HL-60 (cell line): ENCODE measurements at regions not wholly inside any gene's neighbourhood (a gene's known extent, or its start where the extent isn't known, plus 50 kb on each side); places are given as distances from the start of the nearest gene placed in this dataset.

Source experiments
- DNase-seq, 2 experiments: peaks; one replicate each; pipeline ENCODE4 v3.0.0-alpha.2; 2010 to 2020; ENCODE audit warnings: low read depth in 1 of 2, low spot score in 1 of 2
- H3K27ac ChIP-seq: fragments of 250-450 bp; sonication (Bioruptor Pico); replicated peaks from 2 replicates; pipeline ENCODE4 v1.5.1; 2020; ENCODE audit warnings: mild to moderate bottlenecking, moderate library complexity
- H3K27me3 ChIP-seq: fragments of 250-450 bp; sonication (Bioruptor Pico); 2 replicates; pipeline ENCODE4 v1.5.1; 2021; ENCODE audit warnings: mild to moderate bottlenecking, moderate library complexity; ENCODE audit not compliant: insufficient read depth, poor library complexity, severe bottlenecking
- H3K4me3 ChIP-seq: replicated peaks from 2 replicates; pipeline ENCODE4 v1.5.1; 2011; ENCODE audit warnings: mild to moderate bottlenecking, control low read depth, low read length; ENCODE audit not compliant: insufficient read depth
- CTCF ChIP-seq: IDR thresholded peaks from one replicate; pipeline ENCODE4 v1.5.1; 2011; ENCODE audit warnings: low read length, control low read depth, inconsistent platforms; ENCODE audit not compliant: insufficient read depth
- GABPA ChIP-seq: IDR thresholded peaks from 2 replicates; pipeline ENCODE4 v1.6.1; 2012; ENCODE audit warnings: low read depth
- POLR2AphosphoS5 ChIP-seq: IDR thresholded peaks from 2 replicates; pipeline ENCODE4 v1.6.1; 2012; ENCODE audit warnings: low read depth
- REST ChIP-seq: IDR thresholded peaks from 2 replicates; pipeline ENCODE4 v1.6.1; 2012; ENCODE audit warnings: low read depth; ENCODE audit not compliant: insufficient replicate concordance
- SPI1 ChIP-seq: IDR thresholded peaks from 2 replicates; pipeline ENCODE4 v1.6.1; 2012; ENCODE audit warnings: low read depth, mild to moderate bottlenecking, borderline replicate concordance

- no peak overlapping the region for H3K4me3 ChIP-seq
- H3K27me3 ChIP-seq: no peaks in the 10 kb centered on the region
- no peak overlapping the region for H3K27ac ChIP-seq
- DNase-seq: no peak
- TF ChIP-seq POLR2AphosphoS5 (no peak), SPI1 (no peak), REST (no peak), CTCF (no peak), GABPA (no peak)
Measured at GRCh38 chr14:38751459-38751858, 351.6 kb downstream of the SEC23A start.

- Histone ChIP-seq H3K4me3 (no peak overlapping the region), H3K27ac (no peak overlapping the region), H3K27me3 (no peaks in the 10 kb centered on the region)
- no peak for DNase-seq
- TF ChIP-seq GABPA (no peak), REST (no peak), CTCF (no peak), SPI1 (no peak), POLR2AphosphoS5 (no peak)
Measured at GRCh38 chr14:38749936-38750335, 353.1 kb downstream of the SEC23A start.

- Histone ChIP-seq H3K4me3 (no peak overlapping the region), H3K27ac (no peak overlapping the region), H3K27me3 (no peaks in the 10 kb centered on the region)
- no peak for DNase-seq
- TF ChIP-seq GABPA (no peak), REST (no peak), SPI1 (no peak), POLR2AphosphoS5 (no peak), CTCF (no peak)
Measured at GRCh38 chr14:38745861-38746260, 357.2 kb downstream of the SEC23A start.
